GM19240 (cell line): ENCODE measurements at regions not wholly inside any gene's neighbourhood (a gene's known extent, or its start where the extent isn't known, plus 50 kb on each side); places are given as distances from the start of the nearest gene placed in this dataset.

Source experiments
- DNase-seq: peaks from one replicate; pipeline ENCODE4 v3.0.0; 2011; ENCODE audit warnings: low spot score; ENCODE audit not compliant: insufficient read length

DNA sequence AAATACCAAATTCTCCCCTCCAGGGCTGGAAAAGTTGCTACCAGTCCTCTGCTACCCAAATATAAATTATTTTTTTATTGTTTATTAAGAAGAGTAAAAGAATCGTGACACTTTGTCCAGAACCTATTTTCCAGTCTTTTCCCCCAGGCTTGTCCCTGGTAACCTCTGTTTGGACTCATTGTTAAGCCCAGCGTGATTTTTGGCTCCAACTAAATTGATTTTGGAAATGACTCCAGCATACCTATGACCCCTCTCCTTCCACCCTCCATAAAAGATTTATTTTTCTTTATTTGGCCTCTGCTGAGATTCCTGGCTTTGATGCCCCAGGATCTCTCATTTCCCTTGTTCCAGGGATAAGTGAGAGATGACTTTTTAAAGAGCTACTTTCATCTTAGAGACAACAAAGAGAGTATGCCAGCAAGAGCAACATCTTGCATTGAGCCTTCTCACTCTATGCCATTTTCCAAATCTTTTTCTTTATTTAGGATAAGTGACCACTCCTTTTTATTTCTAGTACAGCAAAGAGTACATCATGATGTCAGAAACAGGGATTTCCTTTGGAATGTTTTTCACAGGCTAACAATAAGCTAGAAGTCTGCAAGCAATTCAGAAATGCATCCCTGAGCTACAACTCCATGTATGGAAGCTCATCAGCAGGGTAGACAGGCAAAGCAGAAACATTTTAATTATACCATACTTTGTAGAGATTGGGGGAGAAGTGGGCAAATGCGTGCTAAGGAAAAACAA is 75.8 kb downstream of the DAD1 start:
- no peak for DNase-seq

DNA sequence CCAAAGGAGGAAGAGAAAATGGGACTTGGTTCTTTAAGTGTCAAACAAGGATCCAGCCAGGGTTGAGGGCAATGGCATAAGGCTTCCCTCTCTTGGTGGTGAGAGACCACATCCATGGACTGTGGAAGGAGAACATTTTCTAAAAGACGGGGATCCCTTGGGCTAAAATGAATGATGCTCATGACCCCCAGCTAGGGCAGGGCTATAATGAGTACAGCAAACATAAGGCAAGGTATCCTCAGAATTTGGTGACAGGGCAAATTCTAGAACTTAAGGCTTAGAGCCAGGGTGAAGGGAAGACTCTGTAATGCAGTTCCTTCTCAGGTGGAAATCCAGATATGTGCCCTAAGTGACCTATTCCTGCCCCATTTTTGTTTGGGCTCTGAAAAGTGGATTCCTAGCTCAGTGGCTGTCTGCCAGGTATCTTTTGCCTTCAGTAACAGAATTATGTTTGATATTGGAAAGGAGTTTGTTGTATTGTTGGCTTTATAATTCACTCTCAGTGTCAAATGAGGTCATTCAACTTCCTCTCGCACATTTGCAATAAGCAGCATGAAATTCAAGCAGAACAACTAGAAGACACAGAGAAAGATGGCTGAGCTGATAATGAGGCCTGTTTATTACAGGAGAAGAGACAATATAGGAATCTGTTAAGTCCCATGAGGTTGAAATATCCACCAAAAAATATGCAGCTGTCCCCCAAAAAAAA is 76.8 kb downstream of the DAD1 start:
- no peak for DNase-seq

GRCh38 chr14:22510527-22511110 is 78.4 kb downstream of the DAD1 start:
- no peak for DNase-seq

- no peak for DNase-seq
Measured at GRCh38 chr14:22509751-22510300, 79.2 kb downstream of the DAD1 start.

GRCh38 chr14:22509036-22509709 is 79.9 kb downstream of the DAD1 start:
- no peak for DNase-seq

GRCh38 chr14:22508662-22509035 is 80.4 kb downstream of the DAD1 start:
- no peak for DNase-seq

- DNase-seq: no peak
Measured at GRCh38 chr14:22508150-22508457, 80.9 kb downstream of the DAD1 start.

- no peak for DNase-seq
Measured at GRCh38 chr14:22506778-22507351, 82.2 kb downstream of the DAD1 start.

- no peak for DNase-seq
Measured at GRCh38 chr14:22506378-22506710, 82.7 kb downstream of the DAD1 start.

DNA sequence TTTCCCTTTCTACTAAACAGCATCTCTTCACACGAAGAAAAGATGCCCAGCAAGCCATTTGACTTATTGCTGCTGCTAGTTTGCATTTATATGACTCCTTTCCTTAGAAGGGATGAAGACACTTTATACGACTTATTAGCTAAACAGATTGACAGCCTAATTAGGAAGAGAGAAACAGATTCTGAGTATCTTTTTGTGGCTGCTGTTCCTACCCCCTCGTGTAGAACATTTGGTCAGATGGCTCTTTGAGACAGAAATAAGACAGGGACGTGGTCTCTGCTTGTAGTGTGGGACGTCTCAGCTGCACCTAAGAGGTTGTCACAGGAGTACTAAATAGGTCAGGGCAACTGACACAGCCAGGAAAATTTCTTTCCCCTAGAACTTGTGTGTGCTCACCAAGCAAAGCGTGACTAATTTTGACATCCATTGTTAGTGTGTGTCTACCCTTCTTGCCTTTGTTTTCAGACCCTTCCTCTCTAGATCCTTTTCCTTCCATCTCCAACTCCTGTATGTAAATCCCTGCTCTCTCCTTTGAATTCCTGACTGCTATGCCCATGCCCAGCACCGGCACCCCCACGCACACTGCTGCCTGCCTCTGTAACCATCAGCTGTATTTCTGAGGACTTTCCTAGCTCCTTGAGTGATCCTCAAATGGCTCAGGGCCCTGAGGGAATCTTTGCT is 83.2 kb downstream of the DAD1 start:
- DNase-seq: no peak

- DNase-seq: no peak
Measured at GRCh38 chr14:22505309-22505696, 83.7 kb downstream of the DAD1 start.

DNA sequence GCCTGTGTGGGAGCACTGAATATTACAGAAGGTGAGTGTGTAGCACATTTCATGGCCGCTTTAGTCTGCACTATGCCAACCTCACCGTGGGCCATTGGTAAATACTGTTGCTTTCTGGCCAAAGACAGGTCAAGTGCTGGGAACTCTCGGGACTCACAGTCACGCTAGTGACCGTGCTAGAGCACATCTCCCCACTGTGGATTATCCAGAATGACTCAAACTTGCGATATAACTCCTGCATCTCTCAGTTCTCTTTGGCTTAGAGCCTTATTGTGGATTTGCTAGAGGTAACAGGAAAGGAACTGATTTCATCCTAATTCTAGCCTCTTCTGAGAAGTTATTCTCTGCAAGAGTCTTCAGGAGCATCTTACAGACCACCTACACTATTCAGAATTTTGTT is 86.5 kb downstream of the DAD1 start:
- DNase-seq: no peak

DNA sequence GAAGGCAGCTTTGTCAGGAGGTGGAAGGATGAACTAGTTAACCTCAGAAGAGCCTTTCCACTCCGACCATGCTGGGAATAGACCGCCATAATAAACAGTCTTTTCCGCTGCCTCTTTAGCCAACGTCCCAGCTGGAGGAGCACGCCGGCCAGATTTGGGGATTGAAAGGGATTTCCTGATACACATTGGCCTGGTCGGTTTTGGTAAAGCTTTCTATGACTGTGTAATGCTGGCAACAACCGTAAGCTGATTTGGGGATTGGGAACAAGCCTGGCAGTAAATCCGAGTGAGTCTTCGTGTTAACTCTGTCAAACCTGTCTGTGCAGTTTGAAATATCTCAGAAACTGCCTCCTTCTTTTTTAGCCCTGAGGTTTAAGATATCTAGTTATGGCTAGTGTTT is 87.0 kb downstream of the DAD1 start:
- DNase-seq: no peak

- no peak for DNase-seq
Measured at GRCh38 chr14:22500954-22501726, 87.9 kb downstream of the DAD1 start.

DNA sequence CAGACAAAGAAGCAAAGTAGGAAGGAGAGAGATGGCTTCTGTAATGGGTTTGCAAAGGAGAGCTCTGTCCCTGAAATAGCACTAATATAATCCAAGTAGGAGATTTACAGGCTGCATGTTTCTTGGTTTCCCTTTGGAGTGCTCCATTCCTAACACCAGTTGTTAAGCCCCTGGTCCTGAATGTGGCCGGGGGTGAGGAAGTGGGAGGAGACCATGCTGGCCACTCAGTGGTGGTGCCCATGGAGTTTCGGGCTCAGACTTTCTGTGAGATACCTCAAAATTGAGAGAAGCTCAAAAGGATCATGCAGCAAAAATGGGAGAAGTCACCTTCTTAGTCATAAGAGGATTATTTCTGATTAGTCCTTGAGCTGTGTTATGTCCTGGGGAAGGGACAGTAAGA is 88.5 kb downstream of the DAD1 start:
- no peak for DNase-seq

DNA sequence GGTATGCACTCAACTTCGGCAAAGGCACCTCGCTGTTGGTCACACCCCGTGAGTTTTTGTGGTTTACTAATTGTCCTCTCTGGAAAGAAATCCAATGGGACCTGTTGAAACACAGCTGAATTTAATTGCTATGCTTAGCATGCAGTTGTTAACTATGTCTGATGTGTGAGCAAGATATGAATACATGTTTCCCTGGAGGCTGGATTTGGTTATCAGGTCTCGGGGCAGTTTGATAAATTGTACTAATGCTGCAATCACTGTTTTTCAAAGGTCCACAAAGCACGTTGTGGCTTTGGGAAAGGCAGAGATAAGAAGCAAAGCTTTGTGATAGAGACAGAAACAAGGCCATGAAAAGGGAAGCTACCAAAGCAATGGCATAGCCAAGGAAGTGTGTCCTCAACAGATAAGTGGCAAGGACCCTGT is 91.3 kb downstream of the DAD1 start:
- DNase-seq: no peak

DNA sequence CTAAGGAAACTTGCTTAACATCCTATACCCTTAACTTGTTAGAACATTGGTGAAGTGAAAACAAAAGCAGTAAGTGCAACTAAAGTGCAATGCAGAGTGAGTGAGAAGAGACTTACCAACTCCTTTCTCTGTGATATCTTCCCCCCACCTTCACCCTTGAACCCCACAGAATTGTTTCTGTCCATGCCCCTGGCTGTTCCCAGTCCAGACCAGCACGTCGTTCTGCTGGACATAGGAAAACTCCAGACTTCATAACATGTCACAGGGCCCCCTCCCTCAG is 91.9 kb downstream of the DAD1 start:
- DNase-seq: no peak

DNA sequence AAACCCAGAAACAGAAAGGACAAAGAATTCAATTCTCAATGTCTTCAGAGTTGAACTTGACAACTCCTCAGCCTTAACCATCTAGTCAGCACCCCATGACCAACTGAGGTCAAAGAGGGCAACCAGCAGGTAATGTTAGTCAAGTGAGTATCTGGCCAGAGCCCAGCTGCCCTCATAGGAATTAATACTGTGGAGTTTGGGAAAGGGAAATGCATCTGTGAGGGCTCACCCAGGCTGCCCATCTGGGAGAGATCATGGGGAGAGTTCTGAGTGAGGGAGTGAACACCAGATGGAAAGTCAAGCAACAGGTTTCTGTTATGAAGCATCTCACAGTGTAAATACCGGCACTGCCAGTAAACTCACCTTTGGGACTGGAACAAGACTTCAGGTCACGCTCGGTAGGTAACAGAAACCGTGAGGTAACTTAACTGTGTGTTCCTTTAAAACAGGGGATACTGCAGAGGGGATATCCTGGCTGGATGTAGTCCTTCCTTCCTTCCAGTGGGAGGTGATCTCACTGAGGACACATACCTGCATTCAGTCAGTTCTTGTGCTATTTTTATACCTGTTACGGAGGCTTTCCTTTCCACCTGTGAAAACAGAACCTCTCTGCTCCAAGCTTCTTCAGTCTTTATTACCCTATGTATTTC is 94.4 kb downstream of the DAD1 start:
- DNase-seq: no peak

DNA sequence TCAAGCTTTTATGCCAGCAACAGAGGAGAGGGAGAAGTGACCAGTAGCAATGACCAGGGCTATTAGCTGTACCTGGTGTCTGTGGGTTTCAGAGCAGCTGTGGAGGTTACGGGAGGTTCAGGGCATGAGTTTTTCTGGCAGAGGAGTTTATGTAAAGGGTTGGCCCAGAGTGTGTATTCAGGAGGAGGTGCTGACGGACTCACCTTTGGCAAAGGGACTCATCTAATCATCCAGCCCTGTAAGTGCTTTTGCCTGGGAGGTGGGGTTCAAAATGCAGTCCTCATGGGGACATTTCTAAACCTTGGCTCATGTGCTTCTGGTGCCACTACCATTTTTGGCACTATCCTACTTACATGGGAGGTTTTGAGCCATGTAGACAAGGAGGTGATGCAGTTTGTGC is 95.3 kb downstream of the DAD1 start:
- no peak for DNase-seq
